ENCODE measurements at regions not wholly inside any gene's neighbourhood (a gene's known extent, or its start where the extent isn't known, plus 50 kb on each side); places are given as distances from the start of the nearest gene placed in this dataset.

- no peak for TF ChIP-seq CTCF (IDR thresholded peaks at IDR 0.05)
- TF ChIP-seq ZFX (IDR thresholded peaks at IDR 0.05; ENCODE audit: borderline replicate concordance), result no peak
These were observed 158.0 kb upstream of the TMC3 start for GRCh38 chr15:81532001-81532400.
